ENCODE measurements at regions not wholly inside any gene's neighbourhood (a gene's known extent, or its start where the extent isn't known, plus 50 kb on each side); places are given as distances from the start of the nearest gene placed in this dataset.

- no peak for DNase-seq (ENCODE audit: low spot score)
Measured at GRCh38 chr14:71863766-71864165, 68.5 kb upstream of the RGS6 start.

Measured in ureter (tissue), 1 donor.